ENCODE measurements at regions not wholly inside any gene's neighbourhood (a gene's known extent, or its start where the extent isn't known, plus 50 kb on each side); places are given as distances from the start of the nearest gene placed in this dataset.

GRCh38 chr1:87197641-87198040, 131.0 kb upstream of the LMO4 start:
- TF ChIP-seq CEBPB (IDR thresholded peaks at IDR 0.05; ENCODE audit: low read depth, low read length): no peak
- no peak for TF ChIP-seq BRCA1 (IDR thresholded peaks at IDR 0.05; ENCODE audit: low read depth, low read length)
- no peak for TF ChIP-seq CTCF (IDR thresholded peaks at IDR 0.05; ENCODE audit: control extremely low read depth in 1 of 3, insufficient read depth in 1 of 3, low read depth in 1 of 3, low read length in 3 of 3)
- TF ChIP-seq RXRA (IDR thresholded peaks at IDR 0.05; ENCODE audit: insufficient read depth, low read depth, low read length): no peak
